MM.1S (cell line): ENCODE measurements at regions not wholly inside any gene's neighbourhood (a gene's known extent, or its start where the extent isn't known, plus 50 kb on each side); places are given as distances from the start of the nearest gene placed in this dataset.

Experiments used
- DNase-seq: peaks from one replicate; pipeline ENCODE4 v3.0.0-alpha.2; 2015
- H2AFZ ChIP-seq: fragments of 300-600 bp; sonication (generic); 2 replicates; pipeline ENCODE4 v1.6.0; 2016; ENCODE audit warnings: antibody characterized with exemption, low read length
- H3F3A ChIP-seq: fragments of 300-600 bp; sonication (generic); 2 replicates; pipeline ENCODE4 v1.6.1; 2016; ENCODE audit warnings: mild to moderate bottlenecking, antibody characterized with exemption, low read length, moderate library complexity, mixed read lengths; ENCODE audit not compliant: insufficient read depth
- H3K27ac ChIP-seq: fragments of 300-600 bp; sonication (generic); 2 replicates; pipeline ENCODE4 v1.5.1; 2016; ENCODE audit warnings: mild to moderate bottlenecking, low read length
- H3K27me3 ChIP-seq: fragments of 300-600 bp; sonication (generic); replicated peaks from 2 replicates; pipeline ENCODE4 v1.6.0; 2016; ENCODE audit warnings: low read length; ENCODE audit not compliant: insufficient read depth
- H3K36me3 ChIP-seq: fragments of 300-600 bp; sonication (generic); replicated peaks from 2 replicates; pipeline ENCODE4 v1.6.1; 2016; ENCODE audit warnings: mild to moderate bottlenecking, low read length, mixed read lengths; ENCODE audit not compliant: insufficient read depth
- H3K4me1 ChIP-seq: fragments of 300-600 bp; sonication (generic); 2 replicates; pipeline ENCODE4 v1.6.1; 2016; ENCODE audit warnings: low read length, mixed read lengths
- H3K4me2 ChIP-seq: fragments of 300-600 bp; sonication (generic); 2 replicates; pipeline ENCODE4 v1.6.0; 2016; ENCODE audit warnings: low read depth, low read length
- H3K4me3 ChIP-seq: fragments of 300-600 bp; sonication (generic); 2 replicates; pipeline ENCODE4 v1.5.1; 2016; ENCODE audit warnings: low read length, mixed read lengths
- H3K79me2 ChIP-seq: fragments of 300-600 bp; sonication (generic); 2 replicates; pipeline ENCODE4 v1.6.1; 2016; ENCODE audit warnings: mixed run types, low read length, mixed read lengths
- H3K9ac ChIP-seq: fragments of 300-600 bp; sonication (generic); 2 replicates; pipeline ENCODE4 v1.6.1; 2016; ENCODE audit warnings: low read length, mixed read lengths
- H3K9me2 ChIP-seq: fragments of 300-600 bp; sonication (generic); replicated peaks from 2 replicates; pipeline ENCODE4 v1.6.1; 2016; ENCODE audit warnings: mild to moderate bottlenecking, low read length, mixed read lengths; ENCODE audit not compliant: insufficient read depth
- H3K9me3 ChIP-seq: fragments of 300-600 bp; sonication (generic); replicated peaks from 2 replicates; pipeline ENCODE4 v1.6.1; 2016; ENCODE audit warnings: mild to moderate bottlenecking, low read length, mixed read lengths; ENCODE audit not compliant: insufficient read depth
- H4K20me1 ChIP-seq: fragments of 300-600 bp; sonication (generic); 2 replicates; pipeline ENCODE4 v1.6.1; 2016; ENCODE audit warnings: mild to moderate bottlenecking, low read length, moderate library complexity, mixed read lengths; ENCODE audit not compliant: insufficient read depth
- EZH2 ChIP-seq: fragments of 300-600 bp; sonication (generic); optimal IDR thresholded peaks from 2 replicates; pipeline ENCODE3; 2017; ENCODE audit warnings: low read depth, mild to moderate bottlenecking, antibody characterized with exemption, low read length, mixed read lengths
- EZH2phosphoT487 ChIP-seq: fragments of 300-600 bp; sonication (generic); IDR thresholded peaks from 2 replicates; pipeline ENCODE4 v1.6.1; 2018; ENCODE audit warnings: antibody characterized with exemption, low read length
- TF ChIP-seq, protein P1 (sequence below): fragments of 300-600 bp; sonication (generic); IDR thresholded peaks from 2 replicates; pipeline ENCODE4 v1.5.1; 2016; ENCODE audit warnings: antibody characterized with exemption, low read length, mixed read lengths

DNA sequence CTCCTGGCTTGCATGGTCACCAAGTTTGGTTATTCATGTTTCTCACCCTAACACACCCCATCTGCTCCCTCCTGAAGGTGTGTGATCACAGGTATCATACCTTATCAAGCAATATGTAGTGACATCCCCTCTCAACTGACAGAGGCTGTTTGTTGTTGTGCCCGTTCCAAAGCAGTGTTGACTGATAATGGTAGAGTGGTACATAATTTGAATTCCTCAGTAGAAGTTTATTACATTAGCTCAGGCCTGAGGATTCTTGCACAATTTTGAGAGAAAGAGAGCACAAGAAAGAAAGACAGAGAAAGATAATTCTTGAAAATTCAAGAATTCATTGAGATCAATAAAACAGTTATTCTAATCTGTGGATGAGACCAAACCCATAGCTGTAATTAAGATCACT, 69.1 kb upstream of the SATB1 start:
- Histone ChIP-seq H3K27ac (no peak overlapping the region), H3K9ac (no peak overlapping the region), H4K20me1 (no peaks in the 10 kb centered on the region), H3K9me3 (no peaks in the 10 kb centered on the region), H3K79me2 (no peaks in the 10 kb centered on the region), H3K4me1 (no peaks in the 10 kb centered on the region), H3K4me3 (no peak overlapping the region), H3K9me2 (no peaks in the 10 kb centered on the region), H3K36me3 (no peaks in the 10 kb centered on the region), H3K27me3 (no peaks in the 10 kb centered on the region), H3F3A (no peaks in the 10 kb centered on the region), H3K4me2 (no peak overlapping the region), H2AFZ (no peak overlapping the region)
- TF ChIP-seq, protein P1, sequence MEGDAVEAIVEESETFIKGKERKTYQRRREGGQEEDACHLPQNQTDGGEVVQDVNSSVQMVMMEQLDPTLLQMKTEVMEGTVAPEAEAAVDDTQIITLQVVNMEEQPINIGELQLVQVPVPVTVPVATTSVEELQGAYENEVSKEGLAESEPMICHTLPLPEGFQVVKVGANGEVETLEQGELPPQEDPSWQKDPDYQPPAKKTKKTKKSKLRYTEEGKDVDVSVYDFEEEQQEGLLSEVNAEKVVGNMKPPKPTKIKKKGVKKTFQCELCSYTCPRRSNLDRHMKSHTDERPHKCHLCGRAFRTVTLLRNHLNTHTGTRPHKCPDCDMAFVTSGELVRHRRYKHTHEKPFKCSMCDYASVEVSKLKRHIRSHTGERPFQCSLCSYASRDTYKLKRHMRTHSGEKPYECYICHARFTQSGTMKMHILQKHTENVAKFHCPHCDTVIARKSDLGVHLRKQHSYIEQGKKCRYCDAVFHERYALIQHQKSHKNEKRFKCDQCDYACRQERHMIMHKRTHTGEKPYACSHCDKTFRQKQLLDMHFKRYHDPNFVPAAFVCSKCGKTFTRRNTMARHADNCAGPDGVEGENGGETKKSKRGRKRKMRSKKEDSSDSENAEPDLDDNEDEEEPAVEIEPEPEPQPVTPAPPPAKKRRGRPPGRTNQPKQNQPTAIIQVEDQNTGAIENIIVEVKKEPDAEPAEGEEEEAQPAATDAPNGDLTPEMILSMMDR: no peak
- no peak for TF ChIP-seq EZH2phosphoT487
- no peak for TF ChIP-seq EZH2
- no peak for DNase-seq

DNA sequence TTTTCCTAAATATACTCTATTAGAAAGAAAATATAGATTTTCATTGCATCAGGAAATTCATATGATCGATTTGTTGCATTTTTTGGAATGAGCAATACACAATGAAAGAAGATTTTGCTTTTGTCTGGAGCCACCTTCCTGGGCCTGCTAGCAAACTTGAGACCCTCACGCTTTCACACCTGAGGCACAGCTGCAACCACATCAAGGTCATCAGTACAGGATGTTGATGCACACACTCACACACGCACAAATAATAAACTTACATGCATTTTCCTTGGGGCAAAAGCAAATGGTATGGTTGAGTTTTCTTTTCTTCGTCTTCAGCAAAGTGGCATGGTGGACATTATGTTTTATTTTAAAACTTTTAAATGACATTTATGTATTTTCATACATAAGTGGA, 64.8 kb upstream of the SATB1 start:
- DNase-seq: no peak
- H4K20me1 ChIP-seq: no peaks in the 10 kb centered on the region
- H3K9me3 ChIP-seq: no peaks in the 10 kb centered on the region
- TF ChIP-seq, protein P1: no peak
- H3K27me3 ChIP-seq: no peaks in the 10 kb centered on the region
- H3K27ac ChIP-seq: no peak overlapping the region
- no peak overlapping the region for H3K4me2 ChIP-seq
- no peak overlapping the region for H3K9ac ChIP-seq
- H2AFZ ChIP-seq: no peak overlapping the region
- no peaks in the 10 kb centered on the region for H3K9me2 ChIP-seq
- H3K79me2 ChIP-seq: no peaks in the 10 kb centered on the region
- H3K36me3 ChIP-seq: no peaks in the 10 kb centered on the region
- no peak overlapping the region for H3K4me3 ChIP-seq
- no peaks in the 10 kb centered on the region for H3F3A ChIP-seq
- no peaks in the 10 kb centered on the region for H3K4me1 ChIP-seq

DNA sequence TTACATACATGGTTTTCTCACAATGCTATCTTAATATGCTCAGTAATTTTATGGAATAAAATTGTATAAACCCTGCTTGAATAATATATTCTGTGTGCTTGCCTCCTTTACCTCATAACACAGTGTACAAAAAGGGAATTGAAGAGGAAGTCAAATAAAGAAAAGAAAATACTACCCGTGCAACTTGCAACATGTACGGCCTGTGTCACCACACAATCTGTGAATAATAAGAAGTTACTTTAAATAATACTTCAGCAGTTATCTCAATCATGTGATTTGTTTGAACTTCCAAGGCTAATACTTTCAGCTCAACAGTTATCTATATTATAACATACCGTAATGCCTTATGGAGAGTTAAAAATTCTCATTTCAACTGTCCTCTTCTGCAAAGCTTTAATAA, 58.1 kb upstream of the SATB1 start:
- Histone ChIP-seq H3K27ac (no peak overlapping the region), H3K9me3 (no peaks in the 10 kb centered on the region), H2AFZ (no peak overlapping the region), H3K4me2 (no peak overlapping the region), H3K4me3 (no peak overlapping the region), H3K9ac (no peak overlapping the region), H3K9me2 (no peaks in the 10 kb centered on the region), H3K27me3 (no peaks in the 10 kb centered on the region), H3K79me2 (no peaks in the 10 kb centered on the region), H4K20me1 (no peaks in the 10 kb centered on the region), H3F3A (no peaks in the 10 kb centered on the region), H3K36me3 (no peaks in the 10 kb centered on the region), H3K4me1 (no peaks in the 10 kb centered on the region)
- DNase-seq: no peak
- TF ChIP-seq EZH2 (no peak), EZH2phosphoT487 (no peak)
- TF ChIP-seq, protein P1: no peak
